ENCODE measurements at regions not wholly inside any gene's neighbourhood (a gene's known extent, or its start where the extent isn't known, plus 50 kb on each side); places are given as distances from the start of the nearest gene placed in this dataset.

- H3K4me3 Mint-ChIP-seq (ENCODE audit: unreplicated experiment): no peak overlapping the region
- no peaks in the 10 kb centered on the region for H3K79me2 ChIP-seq (ENCODE audit: insufficient read depth, low read length)
- H2AFZ ChIP-seq (ENCODE audit: low read depth, low read length): no peak overlapping the region
- peaks cover 5% of the 10 kb centered on the region for H3K27me3 Mint-ChIP-seq (ENCODE audit: low read depth, unreplicated experiment)
- no peak overlapping the region for H3K27ac Mint-ChIP-seq (ENCODE audit: unreplicated experiment)
- H4K20me1 ChIP-seq (ENCODE audit: insufficient read depth, low read length): no peaks in the 10 kb centered on the region
- DNase-seq (ENCODE audit: low read depth): no peak
- H3K36me3 ChIP-seq (ENCODE audit: insufficient read depth, low read length): no peaks in the 10 kb centered on the region
- H3K9me3 Mint-ChIP-seq (ENCODE audit: unreplicated experiment): no peaks in the 10 kb centered on the region
- H3K9me3 ChIP-seq (ENCODE audit: insufficient read depth, low read depth, low read length): no peaks in the 10 kb centered on the region
- H3K27me3 ChIP-seq (ENCODE audit: insufficient read depth, low read length): no peaks in the 10 kb centered on the region
- H3K27ac ChIP-seq (ENCODE audit: low read depth, low read length): no peak overlapping the region
- TF ChIP-seq CTCF (IDR thresholded peaks at IDR 0.05; ENCODE audit: insufficient read depth, low read depth, low read length) (no peak), EZH2 (IDR thresholded peaks at IDR 0.05; ENCODE audit: insufficient read depth, low read length) (no peak)
- FAIRE-seq: no peak
- no peaks in the 10 kb centered on the region for H3K36me3 Mint-ChIP-seq (ENCODE audit: low read depth, unreplicated experiment)
- peaks cover 21% of the 10 kb centered on the region for H3K4me1 Mint-ChIP-seq (ENCODE audit: low read depth, unreplicated experiment)
- no peak overlapping the region for H3K4me3 ChIP-seq (ENCODE audit: insufficient read depth, low read depth, low read length)
- H3K4me2 ChIP-seq (ENCODE audit: low read length): no peak overlapping the region
- no peak overlapping the region for H3K9ac ChIP-seq (ENCODE audit: low read length)
- H3K4me1 ChIP-seq (ENCODE audit: insufficient read depth, low read length): peaks cover 11% of the 10 kb centered on the region
Measured at GRCh38 chr15:38862099-38862498, 297.5 kb upstream of the RASGRP1 start.

GRCh38 chr15:38863381-38863780 lies 298.8 kb upstream of the RASGRP1 start:
- H3K27ac ChIP-seq (ENCODE audit: low read depth, low read length): no peak overlapping the region
- H3K9me3 Mint-ChIP-seq (ENCODE audit: unreplicated experiment): no peaks in the 10 kb centered on the region
- H3K36me3 ChIP-seq (ENCODE audit: insufficient read depth, low read length): no peaks in the 10 kb centered on the region
- FAIRE-seq (no peak), DNase-seq (ENCODE audit: low read depth) (no peak)
- no peaks in the 10 kb centered on the region for H3K9me3 ChIP-seq (ENCODE audit: insufficient read depth, low read depth, low read length)
- H3K27me3 Mint-ChIP-seq (ENCODE audit: low read depth, unreplicated experiment): no peaks in the 10 kb centered on the region
- no peaks in the 10 kb centered on the region for H3K79me2 ChIP-seq (ENCODE audit: insufficient read depth, low read length)
- H3K4me1 ChIP-seq (ENCODE audit: insufficient read depth, low read length): peaks cover 19% of the 10 kb centered on the region
- no peaks in the 10 kb centered on the region for H4K20me1 ChIP-seq (ENCODE audit: insufficient read depth, low read length)
- H3K4me3 Mint-ChIP-seq (ENCODE audit: unreplicated experiment): no peak overlapping the region
- no peak overlapping the region for H3K27ac Mint-ChIP-seq (ENCODE audit: unreplicated experiment)
- no peak overlapping the region for H3K4me2 ChIP-seq (ENCODE audit: low read length)
- H3K4me3 ChIP-seq (ENCODE audit: insufficient read depth, low read depth, low read length): no peak overlapping the region
- H3K36me3 Mint-ChIP-seq (ENCODE audit: low read depth, unreplicated experiment): no peaks in the 10 kb centered on the region
- peaks cover 32% of the 10 kb centered on the region for H3K4me1 Mint-ChIP-seq (ENCODE audit: low read depth, unreplicated experiment)
- H2AFZ ChIP-seq (ENCODE audit: low read depth, low read length): no peak overlapping the region
- H3K27me3 ChIP-seq (ENCODE audit: insufficient read depth, low read length): no peaks in the 10 kb centered on the region
- TF ChIP-seq CTCF (IDR thresholded peaks at IDR 0.05; ENCODE audit: insufficient read depth, low read depth, low read length) (no peak), EZH2 (IDR thresholded peaks at IDR 0.05; ENCODE audit: insufficient read depth, low read length) (no peak)
- no peak overlapping the region for H3K9ac ChIP-seq (ENCODE audit: low read length)

- Histone ChIP-seq H3K36me3 (ENCODE audit: insufficient read depth, low read length) (no peaks in the 10 kb centered on the region), H3K9ac (ENCODE audit: low read length) (no peak overlapping the region), H3K4me2 (ENCODE audit: low read length) (no peak overlapping the region), H4K20me1 (ENCODE audit: insufficient read depth, low read length) (no peaks in the 10 kb centered on the region), H3K79me2 (ENCODE audit: insufficient read depth, low read length) (no peaks in the 10 kb centered on the region), H3K9me3 (ENCODE audit: insufficient read depth, low read depth, low read length) (no peaks in the 10 kb centered on the region), H3K4me1 (ENCODE audit: insufficient read depth, low read length) (peaks cover 20% of the 10 kb centered on the region), H3K27me3 (ENCODE audit: insufficient read depth, low read length) (no peaks in the 10 kb centered on the region), H3K4me3 (ENCODE audit: insufficient read depth, low read depth, low read length) (no peak overlapping the region), H3K27ac (ENCODE audit: low read depth, low read length) (no peak overlapping the region), H2AFZ (ENCODE audit: low read depth, low read length) (no peak overlapping the region)
- no peaks in the 10 kb centered on the region for H3K9me3 Mint-ChIP-seq (ENCODE audit: unreplicated experiment)
- no peaks in the 10 kb centered on the region for H3K36me3 Mint-ChIP-seq (ENCODE audit: low read depth, unreplicated experiment)
- TF ChIP-seq CTCF (IDR thresholded peaks at IDR 0.05; ENCODE audit: insufficient read depth, low read depth, low read length): no peak
- TF ChIP-seq EZH2 (IDR thresholded peaks at IDR 0.05; ENCODE audit: insufficient read depth, low read length): no peak
- peaks cover 39% of the 10 kb centered on the region for H3K4me1 Mint-ChIP-seq (ENCODE audit: low read depth, unreplicated experiment)
- DNase-seq (ENCODE audit: low read depth) (no peak), FAIRE-seq (no peak)
- no peak overlapping the region for H3K27ac Mint-ChIP-seq (ENCODE audit: unreplicated experiment)
- H3K27me3 Mint-ChIP-seq (ENCODE audit: low read depth, unreplicated experiment): no peaks in the 10 kb centered on the region
- no peak overlapping the region for H3K4me3 Mint-ChIP-seq (ENCODE audit: unreplicated experiment)
Measured at GRCh38 chr15:38864122-38864521, 299.5 kb upstream of the RASGRP1 start.
